HG03095 (cell line): ENCODE measurements at regions not wholly inside any gene's neighbourhood (a gene's known extent, or its start where the extent isn't known, plus 50 kb on each side); places are given as distances from the start of the nearest gene placed in this dataset.
"Not testable (repeated sequence)": the region's sequence is repeated elsewhere in the genome, so short reads cannot be mapped to it uniquely, and the experiment has no call there.

Experiments used
- ATAC-seq: cut with Tn5 transposase; IDR thresholded peaks from one replicate; pipeline ENCODE4 v1.9.1; 2021; ENCODE audit warnings: moderate library complexity; ENCODE audit not compliant: unreplicated experiment

GRCh38 chr11:43194459-43194858 lies 117.3 kb upstream of the API5 start:
- ATAC-seq = not testable (repeated sequence)

GRCh38 chr11:43197379-43197778 lies 114.4 kb upstream of the API5 start:
- ATAC-seq = no peak

DNA sequence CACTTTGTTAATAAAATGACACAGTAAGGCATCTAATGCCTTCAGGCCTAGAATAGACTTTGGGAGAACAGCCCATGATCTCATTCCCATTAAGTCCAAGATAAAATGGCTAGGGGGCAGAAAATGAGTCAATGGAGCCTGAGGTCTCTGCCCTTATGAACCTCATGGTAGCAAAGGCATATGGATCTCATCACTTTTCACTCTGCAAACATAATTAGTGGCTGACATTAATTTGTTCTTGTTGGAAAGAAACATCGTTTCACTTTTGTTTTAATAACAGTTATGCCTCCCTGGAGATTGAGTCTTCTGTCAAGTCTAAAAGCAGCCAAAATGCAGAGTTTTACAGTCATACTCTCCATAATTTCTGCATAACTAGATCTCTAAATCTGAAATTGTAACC lies 111.8 kb upstream of the API5 start:
- no peak for ATAC-seq

DNA sequence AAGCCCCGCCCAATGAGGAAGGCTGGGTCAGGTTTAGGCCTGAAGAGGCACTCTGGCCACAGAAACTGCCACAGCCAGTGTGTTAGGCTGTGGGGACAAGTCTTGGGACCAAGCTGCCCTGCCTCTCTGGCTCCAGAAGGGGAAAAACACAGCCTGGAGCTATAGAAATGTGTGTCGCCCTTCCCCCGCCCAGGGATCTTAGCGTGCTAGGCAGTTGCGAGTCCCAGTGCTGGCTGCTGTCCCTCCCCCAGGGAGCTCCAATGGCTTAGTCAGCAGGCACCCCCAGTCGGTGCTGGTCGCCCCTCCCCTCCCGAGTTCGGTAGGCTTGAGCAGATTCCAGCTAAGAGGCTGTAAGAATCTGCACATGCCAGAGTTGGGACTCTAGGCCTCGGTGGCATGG lies 99.5 kb upstream of the API5 start:
- no peak for ATAC-seq

DNA sequence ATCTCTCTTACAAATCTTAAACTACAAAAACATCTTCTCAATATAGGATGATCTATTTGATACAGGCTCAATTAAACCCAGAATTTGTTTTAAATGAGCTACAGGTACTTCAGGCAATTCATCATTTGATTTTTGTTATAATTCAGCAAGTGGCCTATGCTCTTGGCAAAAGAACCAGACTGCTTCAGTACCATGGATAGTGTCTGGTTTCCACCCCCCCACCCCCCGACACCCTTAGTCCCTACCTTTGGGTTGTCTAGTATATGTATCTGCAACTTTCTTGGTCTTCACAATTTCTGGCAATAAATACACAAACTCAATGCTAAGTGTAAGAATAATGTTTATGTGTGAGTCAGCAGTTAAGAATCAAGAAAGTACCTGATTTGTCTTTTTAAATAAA lies 97.3 kb upstream of the API5 start:
- ATAC-seq = no peak

- ATAC-seq = no peak
Observed at GRCh38 chr11:43217849-43218248, 93.9 kb upstream of the API5 start.

DNA sequence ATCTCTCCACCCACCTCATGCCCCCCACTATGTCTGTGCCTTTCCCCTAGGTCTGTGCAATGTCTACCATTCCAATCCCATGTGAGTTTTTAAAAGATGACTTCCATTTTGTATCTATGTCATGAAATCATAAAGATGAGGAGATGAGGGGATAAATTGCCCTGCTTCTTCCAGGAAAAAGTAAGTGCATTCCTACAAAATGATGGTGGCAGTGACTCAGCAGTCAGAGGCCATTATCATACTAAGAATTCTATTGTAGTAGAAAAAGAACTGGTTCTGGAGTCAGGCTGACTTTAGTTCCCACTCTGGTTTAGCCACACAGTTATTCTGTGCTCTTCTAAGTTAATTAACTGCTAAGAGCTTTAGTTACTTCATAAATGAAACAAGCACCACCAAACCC lies 89.6 kb upstream of the API5 start:
- ATAC-seq = no peak

DNA sequence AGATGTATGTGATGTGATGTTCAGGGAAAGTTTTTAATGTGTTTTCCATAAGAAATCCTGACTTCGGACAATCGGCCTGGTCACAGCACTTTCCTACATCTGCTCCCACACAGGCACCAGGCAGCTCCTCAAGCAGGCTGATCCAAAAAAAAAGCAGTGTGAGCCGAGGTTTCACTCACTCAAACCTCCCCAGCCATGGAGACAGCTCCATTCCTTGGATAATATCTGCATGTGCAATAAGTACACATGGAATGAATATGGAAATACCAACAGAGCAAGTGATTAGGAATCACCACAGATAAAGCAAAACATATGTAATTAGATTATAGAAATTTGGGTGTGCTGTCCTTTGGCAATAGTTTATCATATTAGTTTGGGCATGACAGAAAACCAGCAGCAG lies 88.8 kb upstream of the API5 start:
- ATAC-seq = no peak

- ATAC-seq = no peak
Observed at GRCh38 chr11:43234881-43235280, 76.9 kb upstream of the API5 start.

- ATAC-seq = no peak
Observed at GRCh38 chr11:43238341-43238740, 73.5 kb upstream of the API5 start.

DNA sequence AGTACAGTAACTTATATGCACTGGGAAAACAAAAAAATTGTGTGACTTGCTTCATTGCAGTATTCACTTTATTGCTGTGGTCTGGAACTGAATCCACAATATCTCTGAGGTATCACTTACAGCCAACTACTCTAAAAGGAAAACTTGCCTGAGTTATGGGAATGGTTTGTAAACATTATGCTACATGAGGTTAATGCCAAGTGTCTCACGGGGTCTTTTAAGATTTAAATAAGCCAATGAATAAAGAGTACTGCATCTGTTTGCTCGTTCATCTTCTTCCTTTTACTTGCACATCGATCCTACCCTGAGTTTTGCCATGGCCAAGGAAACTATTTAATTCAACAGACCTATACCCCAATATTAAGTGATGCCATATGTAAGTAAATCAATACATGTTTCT lies 72.0 kb upstream of the API5 start:
- no peak for ATAC-seq

- no peak for ATAC-seq
Observed at GRCh38 chr11:43242401-43242800, 69.4 kb upstream of the API5 start.

GRCh38 chr11:43243927-43244326 lies 67.9 kb upstream of the API5 start:
- no peak for ATAC-seq

DNA sequence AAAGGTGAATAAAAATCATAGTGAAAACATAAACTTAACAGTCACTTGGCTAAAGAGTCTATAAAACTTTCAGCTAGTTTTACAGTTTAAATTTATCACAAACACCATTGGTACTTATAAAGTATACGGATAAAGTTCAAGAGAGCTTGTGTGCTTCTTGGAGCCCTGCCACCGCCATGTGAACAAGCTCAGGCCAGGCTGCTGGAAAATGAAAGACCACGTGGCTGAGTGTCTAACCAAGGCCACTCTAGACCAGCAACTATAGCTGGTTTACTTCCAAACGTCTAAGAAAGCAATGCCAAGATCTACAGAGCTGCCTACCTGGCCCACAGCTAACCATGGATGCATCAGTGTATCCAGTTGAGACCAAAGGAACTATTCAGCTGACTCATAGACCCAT lies 66.3 kb upstream of the API5 start:
- ATAC-seq = no peak

GRCh38 chr11:43250309-43250708 lies 61.5 kb upstream of the API5 start:
- no peak for ATAC-seq

- no peak for ATAC-seq
Observed at GRCh38 chr11:43261775-43262174, 50.0 kb upstream of the API5 start.
